GM18909 (cell line): ENCODE measurements at regions not wholly inside any gene's neighbourhood (a gene's known extent, or its start where the extent isn't known, plus 50 kb on each side); places are given as distances from the start of the nearest gene placed in this dataset.
"Not testable (repeated sequence)": the region's sequence is repeated elsewhere in the genome, so short reads cannot be mapped to it uniquely, and the experiment has no call there.

Experiments
- ATAC-seq: cut with Tn5 transposase; IDR thresholded peaks from one replicate; pipeline ENCODE4 v1.9.1; 2021; ENCODE audit warnings: mild to moderate bottlenecking; ENCODE audit not compliant: unreplicated experiment, poor library complexity

DNA sequence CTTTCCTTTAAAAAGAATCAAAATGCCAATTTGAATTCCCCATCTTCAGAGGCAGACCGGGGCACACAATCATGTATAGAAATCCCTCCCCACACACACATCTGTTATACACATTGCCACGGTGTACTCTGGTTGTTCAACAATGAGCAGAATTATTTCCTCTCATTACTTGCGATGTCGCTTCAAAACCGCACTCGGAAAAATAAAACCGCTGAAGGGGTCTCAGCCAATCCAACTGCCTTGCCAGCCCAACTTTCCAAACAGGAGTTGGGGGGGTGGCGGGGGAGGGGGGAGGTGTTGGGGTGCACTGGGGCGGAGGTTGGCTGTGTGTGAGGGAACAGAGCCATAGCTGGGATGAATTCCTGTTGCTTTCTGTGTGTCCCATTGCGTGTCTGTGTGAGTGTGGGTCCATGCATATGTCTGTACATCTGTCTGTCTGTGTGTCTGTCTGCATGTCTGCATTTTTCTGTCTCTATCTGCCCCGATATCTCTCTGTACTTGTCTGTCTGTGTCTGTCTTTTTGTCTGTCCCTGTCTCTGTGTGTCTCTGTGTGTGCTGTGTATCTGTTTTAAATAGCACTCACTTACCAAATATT lies 163.6 kb upstream of the TBX3 start:
- ATAC-seq = no peak

DNA sequence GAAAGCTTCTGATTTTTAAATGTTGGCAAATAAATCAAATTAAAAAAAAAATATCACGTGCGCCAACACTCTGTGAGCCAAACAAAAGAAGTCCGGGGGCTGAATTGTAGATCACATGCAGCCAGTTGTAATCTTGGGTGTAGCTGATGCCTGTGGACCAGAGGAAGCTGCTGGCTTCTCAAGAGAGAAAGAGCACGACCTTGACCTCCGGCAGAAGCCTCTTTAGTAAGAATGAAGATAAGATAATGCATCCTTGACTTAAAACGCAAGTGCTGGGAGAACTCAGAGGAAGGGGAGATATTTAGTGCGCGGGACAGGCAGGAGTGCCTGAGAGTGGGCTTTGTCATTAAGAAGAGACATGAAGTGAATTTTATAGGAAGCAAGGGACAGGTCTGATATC lies 162.8 kb upstream of the TBX3 start:
- ATAC-seq = no peak

DNA sequence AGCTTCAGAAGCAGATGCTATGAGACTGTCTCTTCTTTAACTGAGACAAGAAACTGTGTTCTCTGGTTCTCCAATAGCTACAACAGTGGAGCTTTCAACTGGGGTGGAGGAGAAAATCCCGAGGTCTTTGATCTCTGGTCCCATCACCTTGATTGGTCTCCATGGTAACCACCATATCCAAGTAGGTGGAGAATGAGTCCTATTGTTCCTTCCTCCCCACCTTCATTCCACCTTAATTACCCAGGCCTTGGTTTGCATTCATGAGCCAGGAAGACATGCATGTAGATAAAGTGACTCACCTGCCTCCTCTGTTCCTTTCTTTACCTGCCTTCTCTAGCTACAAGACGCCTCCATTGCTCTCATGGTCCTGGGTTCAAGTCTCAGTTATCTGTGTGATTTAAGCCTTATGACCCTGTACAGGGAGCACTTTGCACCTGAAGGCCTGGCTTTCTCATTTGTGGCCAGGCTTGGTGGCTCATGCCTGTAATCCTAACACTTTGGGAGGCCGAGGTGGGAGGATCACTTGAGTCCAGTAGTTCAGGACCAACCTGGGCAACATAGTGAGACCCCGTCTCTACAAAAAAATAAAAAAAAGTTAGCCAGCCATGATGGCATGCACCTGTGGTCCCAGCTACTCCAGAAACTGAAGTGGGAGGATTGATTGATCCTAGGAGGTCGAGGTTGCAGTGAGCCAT lies 157.7 kb upstream of the TBX3 start:
- ATAC-seq = no peak

GRCh38 chr12:114838480-114838879 lies 154.5 kb upstream of the TBX3 start:
- no peak for ATAC-seq

- ATAC-seq = no peak
Measured at GRCh38 chr12:114836609-114837008, 152.6 kb upstream of the TBX3 start.

DNA sequence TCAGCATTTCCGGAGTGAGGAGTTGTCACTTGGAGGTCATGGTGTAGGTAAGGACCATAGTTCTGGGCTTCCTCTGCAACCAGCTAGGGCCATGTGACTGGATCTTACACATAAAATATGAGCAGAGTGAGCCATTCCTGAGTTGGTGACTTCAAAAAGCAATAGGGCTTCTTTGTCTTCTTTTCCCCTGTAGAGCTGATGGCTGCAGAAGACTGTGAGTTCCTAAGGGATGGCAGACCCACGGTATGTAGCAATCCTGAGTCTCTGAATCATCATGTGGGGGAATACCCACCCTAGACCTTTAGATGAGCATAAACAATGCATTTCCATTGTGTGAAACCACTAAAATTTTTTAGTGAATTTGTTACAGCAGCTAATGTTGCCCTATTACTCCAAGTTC lies 151.1 kb upstream of the TBX3 start:
- no peak for ATAC-seq

GRCh38 chr12:114834621-114835020 lies 150.6 kb upstream of the TBX3 start:
- no peak for ATAC-seq

DNA sequence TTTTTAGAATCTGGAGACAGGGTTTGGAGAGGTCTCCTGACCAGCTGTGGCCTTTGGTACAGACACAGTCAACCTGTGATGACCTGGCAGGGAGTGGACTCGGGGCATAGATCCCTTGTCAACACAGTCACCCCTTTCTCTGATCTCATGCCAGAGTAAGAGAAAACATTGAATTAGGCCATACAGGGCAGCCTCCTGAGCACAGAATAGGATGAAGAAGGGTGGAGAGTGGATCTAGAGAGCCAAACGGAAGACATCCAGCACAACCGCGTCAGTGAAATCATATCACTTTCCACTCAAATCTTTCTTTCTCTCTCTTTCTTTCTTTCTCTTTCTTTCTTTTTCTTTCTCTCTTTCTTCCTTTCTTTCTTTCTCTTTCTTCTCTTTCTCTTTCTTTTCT lies 145.9 kb upstream of the TBX3 start:
- ATAC-seq = no peak

DNA sequence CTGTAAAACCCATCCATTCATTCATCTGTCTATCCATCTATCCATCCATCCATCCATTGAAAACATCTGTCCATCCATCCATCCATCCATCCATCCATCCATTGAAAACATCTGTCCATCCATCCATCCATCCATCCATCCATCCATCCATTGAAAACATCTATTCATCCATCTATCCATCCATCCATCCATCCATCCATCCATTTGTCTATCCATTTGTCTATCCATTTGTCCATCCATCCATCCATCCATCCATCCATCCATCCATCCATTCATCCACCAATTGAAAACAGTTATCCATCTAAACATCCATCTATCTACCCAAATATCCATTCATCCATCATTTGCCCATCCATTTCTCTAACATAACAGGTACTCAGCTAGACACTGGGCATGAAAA lies 145.3 kb upstream of the TBX3 start:
- ATAC-seq = not testable (repeated sequence)

DNA sequence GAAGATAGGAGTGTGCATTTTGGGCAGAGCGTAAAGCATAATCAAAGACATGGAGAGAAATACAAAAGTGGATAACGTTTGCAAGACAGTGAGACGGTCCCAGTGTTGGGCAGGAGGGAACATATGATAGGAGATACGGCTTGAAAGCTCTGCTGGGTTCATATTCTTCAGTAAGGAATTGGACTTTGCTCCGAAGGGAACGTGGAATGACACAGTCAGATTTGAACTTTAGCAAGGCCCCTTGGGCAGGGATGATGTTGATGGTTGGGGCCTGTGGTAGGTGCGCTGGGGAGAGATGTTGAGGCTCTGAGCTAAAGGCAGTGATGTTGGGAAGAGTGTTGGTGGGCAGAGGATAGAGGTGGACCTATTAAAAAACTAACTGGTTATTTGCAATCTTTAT lies 143.5 kb upstream of the TBX3 start:
- no peak for ATAC-seq

DNA sequence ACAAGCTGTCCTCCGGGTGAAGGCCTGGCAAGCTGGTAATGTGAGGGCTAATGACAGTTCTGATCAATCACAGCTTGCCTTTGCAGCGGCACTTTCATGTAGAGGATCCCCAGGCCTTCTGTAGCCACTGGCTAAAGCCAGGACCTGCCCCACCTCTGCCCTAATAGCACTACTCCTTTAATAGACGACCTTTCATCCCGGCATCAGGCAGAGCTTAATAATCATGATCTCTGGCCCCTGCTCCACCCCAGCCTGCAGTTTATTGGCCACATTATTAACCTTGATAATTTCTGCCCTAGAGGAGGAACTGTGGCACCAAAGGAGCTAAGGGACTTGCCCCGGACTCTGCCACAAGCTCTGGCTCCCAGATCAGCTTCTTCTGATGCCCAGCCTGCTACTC lies 142.3 kb upstream of the TBX3 start:
- no peak for ATAC-seq

- ATAC-seq = no peak
Measured at GRCh38 chr12:114823724-114824123, 139.7 kb upstream of the TBX3 start.

DNA sequence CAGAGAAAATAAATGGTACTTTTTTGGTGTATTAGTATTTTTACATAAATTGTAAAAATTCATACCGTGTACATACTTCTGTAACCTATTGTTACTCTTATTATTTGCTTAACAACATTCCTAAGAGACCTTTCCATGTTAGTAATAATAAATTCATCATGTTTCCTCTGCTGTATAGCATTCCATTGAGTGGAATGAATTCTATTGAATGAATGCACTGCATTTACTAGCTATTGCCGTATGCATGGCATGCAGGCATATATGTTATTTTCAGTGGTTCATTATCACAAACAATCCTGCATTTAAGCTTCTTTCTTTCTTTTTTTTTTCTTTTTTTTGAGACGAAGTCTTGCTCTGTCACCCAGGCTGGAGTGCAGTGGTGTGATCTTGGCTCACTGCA lies 137.6 kb upstream of the TBX3 start:
- ATAC-seq = no peak

- no peak for ATAC-seq
Measured at GRCh38 chr12:114820796-114821195, 136.8 kb upstream of the TBX3 start.

- no peak for ATAC-seq
Measured at GRCh38 chr12:114817571-114818425, 133.8 kb upstream of the TBX3 start.

DNA sequence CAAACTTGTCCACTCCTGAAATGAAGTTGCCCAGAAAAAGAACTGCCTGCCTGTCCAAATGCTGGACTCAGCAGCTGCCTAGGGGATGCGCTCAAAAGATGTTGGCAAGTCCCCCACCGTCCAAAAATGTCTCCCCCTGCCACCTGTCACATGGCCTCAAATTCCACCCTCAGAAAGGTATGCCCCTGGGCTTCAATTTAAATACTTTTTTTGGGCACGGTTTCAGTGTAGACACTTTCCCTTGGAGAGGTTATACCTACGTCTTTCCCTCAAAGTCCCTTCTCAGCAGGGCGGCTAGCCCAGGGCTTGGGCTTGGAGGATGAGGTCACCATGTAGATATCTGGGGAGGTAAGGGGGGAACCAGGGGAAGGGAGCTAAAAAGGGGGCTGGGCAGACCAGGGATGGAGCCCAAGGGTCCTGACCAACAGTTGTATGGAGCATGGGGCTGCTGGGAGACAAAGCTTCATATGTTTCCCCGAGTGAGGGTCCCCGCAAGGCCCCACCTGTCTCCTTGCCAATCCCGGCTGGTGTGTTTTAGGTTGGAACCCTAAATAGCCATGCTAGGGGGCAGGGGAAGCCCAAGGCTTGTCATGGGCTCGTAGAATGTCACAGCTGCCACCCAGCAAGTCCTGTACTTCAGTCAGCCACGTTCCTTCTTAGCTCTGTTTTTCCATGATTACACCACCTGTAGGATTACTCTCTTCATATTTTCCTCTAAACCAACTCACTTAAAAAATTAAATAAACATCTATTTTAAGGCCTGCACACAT lies 131.2 kb upstream of the TBX3 start:
- no peak for ATAC-seq

- ATAC-seq = no peak
Measured at GRCh38 chr12:114812858-114813761, 129.1 kb upstream of the TBX3 start.

DNA sequence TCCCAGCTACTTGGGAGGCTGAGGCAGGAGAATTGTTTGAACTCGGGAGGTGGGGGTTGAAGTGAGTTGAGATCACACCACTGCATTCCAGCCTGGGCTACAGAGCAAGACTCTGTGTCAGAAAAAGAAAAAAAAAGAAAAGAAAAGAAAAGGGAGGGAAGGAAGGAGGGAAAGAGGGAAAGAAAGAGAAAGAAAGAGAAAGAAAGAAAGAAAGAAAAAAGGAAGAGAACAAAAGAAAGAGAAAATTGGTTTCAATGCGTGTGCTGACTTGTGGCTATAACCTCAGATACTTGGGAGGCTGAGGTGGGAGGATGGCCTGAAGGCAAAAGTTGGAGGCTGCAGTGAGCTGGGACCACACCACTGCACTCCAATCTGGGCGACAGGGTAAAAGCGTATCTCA lies 128.4 kb upstream of the TBX3 start:
- ATAC-seq = no peak

GRCh38 chr12:114809097-114809496 lies 125.1 kb upstream of the TBX3 start:
- ATAC-seq = no peak

- not testable (repeated sequence) for ATAC-seq
Measured at GRCh38 chr12:114801381-114801780, 117.4 kb upstream of the TBX3 start.
